ENCODE measurements at regions not wholly inside any gene's neighbourhood (a gene's known extent, or its start where the extent isn't known, plus 50 kb on each side); places are given as distances from the start of the nearest gene placed in this dataset.

GRCh38 chr20:57831326-57831992 lies 121.6 kb upstream of the PMEPA1 start:
- DNase-seq, result no peak
- TF ChIP-seq POLR2A (IDR thresholded peaks at IDR 0.05), result no peak
- TF ChIP-seq CTCF (IDR thresholded peaks at IDR 0.05), result no peak
- intact Hi-C loops (cut with DNase I; ENCODE audit: low total_unique reads), result no loop called here

DNA sequence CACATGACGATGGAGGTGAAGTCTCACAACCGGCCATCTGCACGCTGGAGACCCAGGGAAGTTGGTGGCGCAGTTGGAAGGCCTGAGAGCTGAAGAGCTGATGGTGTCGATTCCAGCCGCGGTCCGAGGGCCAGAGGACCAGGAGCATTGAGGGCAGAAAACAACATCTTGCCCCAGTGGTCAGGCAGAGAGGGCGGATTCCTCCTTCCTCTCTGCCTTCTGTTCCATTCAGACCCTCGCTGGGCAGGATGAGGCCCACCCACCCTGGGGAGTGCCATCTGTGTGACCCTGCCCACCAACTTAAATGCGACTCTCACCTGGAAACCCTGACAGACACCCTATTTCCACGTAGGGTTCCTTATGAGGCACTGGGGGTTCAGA lies 120.7 kb upstream of the PMEPA1 start:
- no peak overlapping the region for H3K4me3 ChIP-seq
- no peak for DNase-seq
- intact Hi-C loops (cut with DNase I; ENCODE audit: low total_unique reads), result no loop called here
- TF ChIP-seq CTCF (IDR thresholded peaks at IDR 0.05) (no peak), POLR2A (IDR thresholded peaks at IDR 0.05) (no peak)
- no peaks in the 10 kb centered on the region for H3K27me3 ChIP-seq
- H3K27ac ChIP-seq, result no peak overlapping the region
- no peaks in the 10 kb centered on the region for H3K36me3 ChIP-seq
- no peaks in the 10 kb centered on the region for H3K9me3 ChIP-seq
- no peaks in the 10 kb centered on the region for H3K4me1 ChIP-seq

More at GRCh38 chr20:57831326-57831992, 121.6 kb upstream of the PMEPA1 start:
- H3K27me3 ChIP-seq, result no peaks in the 10 kb centered on the region
- H3K4me3 ChIP-seq, result no peak overlapping the region
- H3K4me1 ChIP-seq, result no peaks in the 10 kb centered on the region
- no peaks in the 10 kb centered on the region for H3K36me3 ChIP-seq
- no peak overlapping the region for H3K27ac ChIP-seq
- no peaks in the 10 kb centered on the region for H3K9me3 ChIP-seq

DNA sequence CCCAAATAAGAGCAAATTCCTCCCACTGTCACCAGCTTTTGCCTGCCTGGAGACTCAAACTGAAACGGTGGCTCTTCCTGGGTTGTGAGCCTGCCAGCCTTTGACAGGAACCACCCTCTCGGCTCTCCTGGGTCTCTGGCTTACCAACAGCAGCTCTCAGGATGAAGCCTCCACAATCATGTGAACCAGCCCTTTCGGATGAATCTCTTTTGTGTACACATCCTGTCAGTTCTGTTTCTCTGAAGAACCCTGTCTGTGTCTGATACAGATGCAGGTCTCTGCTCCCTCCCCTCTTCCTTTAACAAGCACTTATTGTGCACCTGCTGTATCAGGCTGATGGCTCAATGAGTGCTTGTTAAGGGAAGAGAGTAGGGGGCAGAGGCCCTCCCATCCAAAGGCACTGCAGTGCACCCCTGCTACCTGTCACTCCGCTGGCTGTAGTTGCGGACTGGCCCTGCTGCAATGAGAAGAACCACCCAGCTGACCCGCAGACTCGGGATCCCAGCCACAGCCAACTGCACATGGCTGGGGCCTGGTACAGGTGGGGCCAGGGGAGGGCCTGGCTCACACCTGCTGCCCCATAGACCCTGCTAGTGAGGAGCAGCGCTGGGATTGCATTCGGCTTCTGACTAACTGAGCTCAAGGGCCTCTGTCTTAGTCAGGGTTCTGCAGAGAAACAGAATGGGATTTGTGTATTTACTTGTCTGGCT lies 120.1 kb upstream of the PMEPA1 start:
- no peak for TF ChIP-seq POLR2A (IDR thresholded peaks at IDR 0.05)
- Histone ChIP-seq H3K36me3 (no peaks in the 10 kb centered on the region), H3K4me1 (no peaks in the 10 kb centered on the region), H3K4me3 (no peak overlapping the region), H3K27ac (no peak overlapping the region), H3K27me3 (no peaks in the 10 kb centered on the region), H3K9me3 (no peaks in the 10 kb centered on the region)
- DNase-seq, result no peak
- intact Hi-C loops (cut with DNase I; ENCODE audit: low total_unique reads), result no loop called here

- TF ChIP-seq POLR2A (IDR thresholded peaks at IDR 0.05) (no peak), CTCF (IDR thresholded peaks at IDR 0.05) (no peak)
- H3K27ac ChIP-seq, result no peak overlapping the region
- H3K36me3 ChIP-seq, result no peaks in the 10 kb centered on the region
- H3K4me3 ChIP-seq, result no peak overlapping the region
- intact Hi-C loops (cut with DNase I; ENCODE audit: low total_unique reads), result no loop called here
- DNase-seq, result no peak
- H3K9me3 ChIP-seq, result no peaks in the 10 kb centered on the region
- H3K27me3 ChIP-seq, result no peaks in the 10 kb centered on the region
- no peaks in the 10 kb centered on the region for H3K4me1 ChIP-seq
Measured at GRCh38 chr20:57829336-57829735, 119.5 kb upstream of the PMEPA1 start.

DNA sequence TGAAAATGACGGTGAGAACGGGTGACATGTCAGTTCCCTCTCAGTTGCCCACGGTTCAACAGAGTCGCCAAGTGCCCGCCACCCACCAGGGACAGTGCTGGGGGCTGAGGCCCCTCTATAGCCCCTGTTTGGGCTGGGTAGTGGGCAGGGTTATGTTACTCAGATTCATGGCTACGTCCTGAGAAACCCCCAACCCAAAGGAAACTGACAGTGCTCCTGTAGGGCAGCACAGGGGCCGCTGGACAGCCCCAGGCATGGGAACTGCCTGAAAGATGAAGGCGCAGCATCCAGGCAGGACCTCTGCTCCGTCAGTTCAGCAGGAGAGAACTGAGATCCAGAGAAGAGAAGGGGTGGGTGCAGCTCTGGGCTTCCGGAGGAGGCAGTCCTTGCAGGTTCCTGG lies 118.9 kb upstream of the PMEPA1 start:
- Histone ChIP-seq H3K9me3 (no peaks in the 10 kb centered on the region), H3K27me3 (no peaks in the 10 kb centered on the region), H3K4me3 (no peak overlapping the region), H3K36me3 (no peaks in the 10 kb centered on the region), H3K4me1 (no peaks in the 10 kb centered on the region), H3K27ac (no peak overlapping the region)
- intact Hi-C loops (cut with DNase I; ENCODE audit: low total_unique reads), result no loop called here
- TF ChIP-seq POLR2A (IDR thresholded peaks at IDR 0.05), result no peak
- no peak for TF ChIP-seq CTCF (IDR thresholded peaks at IDR 0.05)
- DNase-seq, result no peak

Data from uterus (tissue), 3 donors.